OCI-LY7 (cell line): ENCODE measurements at regions not wholly inside any gene's neighbourhood (a gene's known extent, or its start where the extent isn't known, plus 50 kb on each side); places are given as distances from the start of the nearest gene placed in this dataset.

Experiments
- BruUV-seq: library from RNA; stranded (reverse); fragments of 400-500 nt; replicated peaks from 2 replicates; lab custom pipeline; 2021; lab: Mats Ljungman, UMichigan
- CTCF ChIA-PET: fragments of 300-600 bp; sonication (Branson Sonifier 250); formaldehyde crosslinking; loops from one replicate; lab custom pipeline; 2022; ENCODE audit warnings: antibody characterized with exemption; ENCODE audit not compliant: unreplicated experiment; lab: Charles Lee
- POLR2A ChIA-PET: fragments of 300-600 bp; sonication (Branson Sonifier 250); formaldehyde crosslinking; loops from one replicate; lab custom pipeline; 2022; ENCODE audit warnings: antibody characterized with exemption; lab: Charles Lee
- DNase-seq: peaks from one replicate; pipeline ENCODE4 v3.0.0-alpha.2; 2015; ENCODE audit warnings: low spot score
- H2AFZ ChIP-seq: fragments of 200-600 bp; sonication (generic), shearing (Covaris generic); 2 replicates; pipeline ENCODE4 v1.6.1; 2014; ENCODE audit warnings: mild to moderate bottlenecking, antibody characterized with exemption, low read length, moderate library complexity
- H3K27ac ChIP-seq: fragments of 200-600 bp; sonication (generic); 2 replicates; pipeline ENCODE4 v1.5.1; 2014; ENCODE audit warnings: mixed run types, low read depth, mild to moderate bottlenecking, moderate library complexity, low read length, inconsistent platforms; ENCODE audit not compliant: poor library complexity, severe bottlenecking
- H3K36me3 ChIP-seq: fragments of 200-600 bp; sonication (generic); 2 replicates; pipeline ENCODE4 v1.6.1; 2014; ENCODE audit warnings: mild to moderate bottlenecking, antibody characterized with exemption, low read length, moderate library complexity, mixed read lengths; ENCODE audit not compliant: insufficient read depth
- H3K4me1 ChIP-seq: fragments of 200-600 bp; sonication (generic); 2 replicates; pipeline ENCODE4 v1.5.1; 2014; ENCODE audit warnings: mild to moderate bottlenecking, low read length; ENCODE audit not compliant: insufficient read depth, poor library complexity, severe bottlenecking
- H3K4me2 ChIP-seq: fragments of 200-600 bp; sonication (generic); 2 replicates; pipeline ENCODE4 v1.6.1; 2014; ENCODE audit warnings: mild to moderate bottlenecking, low read length
- H3K4me3 ChIP-seq: fragments of 200-600 bp; sonication (generic); 2 replicates; pipeline ENCODE4 v1.5.1; 2014; ENCODE audit warnings: mild to moderate bottlenecking, low read depth, low read length; ENCODE audit not compliant: poor library complexity, severe bottlenecking
- H3K79me2 ChIP-seq: fragments of 200-600 bp; sonication (generic); 2 replicates; pipeline ENCODE4 v1.6.1; 2016; ENCODE audit warnings: low read depth, mild to moderate bottlenecking, low read length, moderate library complexity, mixed read lengths; ENCODE audit not compliant: insufficient read depth
- H3K9me2 ChIP-seq: fragments of 200-600 bp; sonication (generic); 2 replicates; pipeline ENCODE4 v1.6.1; 2016; ENCODE audit warnings: mild to moderate bottlenecking, low read length, mixed read lengths; ENCODE audit not compliant: insufficient read depth
- H3K9me3 ChIP-seq: fragments of 200-600 bp; sonication (generic); 2 replicates; pipeline ENCODE4 v1.6.1; 2014; ENCODE audit warnings: mild to moderate bottlenecking, mixed run types, low read length, mixed read lengths
- H4K20me1 ChIP-seq: fragments of 200-600 bp; sonication (generic); 2 replicates; pipeline ENCODE4 v1.6.1; 2014; ENCODE audit warnings: mild to moderate bottlenecking, antibody characterized with exemption, low read length, moderate library complexity, mixed read lengths; ENCODE audit not compliant: insufficient read depth
- EZH2phosphoT487 ChIP-seq: fragments of 200-600 bp; sonication (generic); IDR thresholded peaks from 2 replicates; pipeline ENCODE4 v1.6.1; 2018; ENCODE audit warnings: low read depth, borderline replicate concordance, mild to moderate bottlenecking, mixed run types, antibody characterized with exemption, low read length, moderate library complexity, mixed read lengths
- intact Hi-C: fragments of 100-400 bp; cut with micrococcal nuclease; formaldehyde crosslinking; loops from one replicate; pipeline ENCODE4 v1.10.0; 2022; ENCODE audit not compliant: unreplicated experiment
- TF ChIP-seq, protein P1 (sequence below): fragments of 200-600 bp; sonication (generic); conservative IDR thresholded peaks from 2 replicates; pipeline ENCODE4 v1.5.1; 2014; ENCODE audit warnings: mild to moderate bottlenecking, antibody characterized with exemption, low read length, moderate library complexity, mixed read lengths

DNA sequence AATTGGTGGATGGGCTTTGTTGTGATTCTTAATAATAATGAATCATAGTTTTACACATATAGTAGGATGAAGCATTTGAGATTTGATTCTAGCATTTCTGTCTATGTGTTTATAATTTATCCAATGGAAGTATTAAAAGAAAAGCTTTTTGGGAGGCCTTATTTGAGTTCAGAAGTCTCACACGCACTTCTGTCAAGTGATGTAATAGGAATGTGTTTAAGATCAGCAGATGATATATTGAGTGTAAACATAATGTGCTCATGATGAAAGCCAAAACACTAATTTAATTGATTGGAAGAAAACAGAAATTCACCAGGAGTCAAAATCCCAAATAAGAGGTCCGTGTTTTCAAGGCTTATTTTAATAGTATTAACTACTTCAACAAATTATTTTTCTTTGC lies 435.6 kb upstream of the HSF2 start:
- no peak overlapping the region for H3K4me2 ChIP-seq
- H3K4me1 ChIP-seq: no peaks in the 10 kb centered on the region
- no TSS peak for BruUV-seq
- TF ChIP-seq, protein P1, sequence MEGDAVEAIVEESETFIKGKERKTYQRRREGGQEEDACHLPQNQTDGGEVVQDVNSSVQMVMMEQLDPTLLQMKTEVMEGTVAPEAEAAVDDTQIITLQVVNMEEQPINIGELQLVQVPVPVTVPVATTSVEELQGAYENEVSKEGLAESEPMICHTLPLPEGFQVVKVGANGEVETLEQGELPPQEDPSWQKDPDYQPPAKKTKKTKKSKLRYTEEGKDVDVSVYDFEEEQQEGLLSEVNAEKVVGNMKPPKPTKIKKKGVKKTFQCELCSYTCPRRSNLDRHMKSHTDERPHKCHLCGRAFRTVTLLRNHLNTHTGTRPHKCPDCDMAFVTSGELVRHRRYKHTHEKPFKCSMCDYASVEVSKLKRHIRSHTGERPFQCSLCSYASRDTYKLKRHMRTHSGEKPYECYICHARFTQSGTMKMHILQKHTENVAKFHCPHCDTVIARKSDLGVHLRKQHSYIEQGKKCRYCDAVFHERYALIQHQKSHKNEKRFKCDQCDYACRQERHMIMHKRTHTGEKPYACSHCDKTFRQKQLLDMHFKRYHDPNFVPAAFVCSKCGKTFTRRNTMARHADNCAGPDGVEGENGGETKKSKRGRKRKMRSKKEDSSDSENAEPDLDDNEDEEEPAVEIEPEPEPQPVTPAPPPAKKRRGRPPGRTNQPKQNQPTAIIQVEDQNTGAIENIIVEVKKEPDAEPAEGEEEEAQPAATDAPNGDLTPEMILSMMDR: no peak
- no peak for TF ChIP-seq EZH2phosphoT487
- no peaks in the 10 kb centered on the region for H3K9me3 ChIP-seq
- no peak for DNase-seq
- H4K20me1 ChIP-seq: no peaks in the 10 kb centered on the region
- H3K4me3 ChIP-seq: no peak overlapping the region
- ChIA-PET CTCF (no interaction called here), POLR2A (no interaction called here)
- no peak overlapping the region for H2AFZ ChIP-seq
- H3K79me2 ChIP-seq: no peaks in the 10 kb centered on the region
- no peak overlapping the region for H3K27ac ChIP-seq
- intact Hi-C loops: no loop called here
- no peaks in the 10 kb centered on the region for H3K36me3 ChIP-seq
- H3K9me2 ChIP-seq: no peaks in the 10 kb centered on the region

DNA sequence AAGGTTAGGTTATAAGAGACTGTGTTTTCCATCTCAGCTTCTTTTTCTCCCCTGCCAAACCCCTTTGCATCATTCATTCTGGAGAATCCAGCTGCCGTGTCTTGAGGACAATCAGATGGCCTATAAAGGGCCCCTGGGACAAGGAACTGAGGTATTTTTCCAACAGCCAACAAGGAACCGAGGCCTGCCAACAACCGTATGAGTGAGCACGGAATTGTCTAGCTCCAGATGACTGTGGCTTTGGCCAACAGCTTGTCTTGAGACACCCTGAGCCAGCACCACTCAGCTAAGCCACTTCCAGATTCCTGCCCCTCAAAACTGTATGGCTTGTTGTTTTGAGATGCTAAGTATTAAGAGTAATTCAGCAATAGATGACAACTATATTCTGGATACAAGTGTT lies 433.7 kb upstream of the HSF2 start:
- no peak for TF ChIP-seq EZH2phosphoT487
- Histone ChIP-seq H3K9me3 (no peaks in the 10 kb centered on the region), H3K4me3 (no peak overlapping the region), H3K4me2 (no peak overlapping the region), H3K79me2 (no peaks in the 10 kb centered on the region), H3K9me2 (no peaks in the 10 kb centered on the region), H4K20me1 (no peaks in the 10 kb centered on the region), H3K4me1 (no peaks in the 10 kb centered on the region), H2AFZ (no peak overlapping the region), H3K36me3 (no peaks in the 10 kb centered on the region), H3K27ac (no peak overlapping the region)
- no TSS peak for BruUV-seq
- no peak for DNase-seq
- ChIA-PET CTCF (no interaction called here), POLR2A (interaction anchor here (0.6 kb wide), 1 partner anchor 30 kb away, joined by 4 read pairs; no protein-coding TSS in a partner anchor)
- intact Hi-C loops: no loop called here

DNA sequence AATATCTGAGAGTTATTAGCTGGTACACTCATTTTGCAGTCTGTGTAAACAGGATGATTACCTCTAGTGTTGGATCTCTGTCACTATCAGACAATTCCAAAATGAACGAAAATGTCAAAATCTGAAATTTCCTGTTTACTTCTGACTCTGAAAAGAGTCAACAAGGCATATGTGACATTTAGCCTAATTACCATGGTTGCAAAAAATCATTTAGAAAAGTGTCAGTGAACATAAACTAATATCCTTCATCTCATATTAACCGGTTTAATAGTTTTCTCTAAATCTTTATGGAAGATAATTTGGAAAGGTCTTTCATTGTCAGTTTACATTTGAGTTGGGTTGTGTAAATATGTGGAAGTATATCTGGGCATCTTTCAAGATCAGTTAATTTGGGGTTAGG lies 431.8 kb upstream of the HSF2 start:
- no TSS peak for BruUV-seq
- TF ChIP-seq EZH2phosphoT487: no peak
- TF ChIP-seq, protein P1: no peak
- H3K4me2 ChIP-seq: no peak overlapping the region
- CTCF ChIA-PET: no interaction called here
- intact Hi-C loops: no loop called here
- H3K4me3 ChIP-seq: no peak overlapping the region
- DNase-seq: no peak
- no peaks in the 10 kb centered on the region for H3K4me1 ChIP-seq
- no peaks in the 10 kb centered on the region for H4K20me1 ChIP-seq
- H3K36me3 ChIP-seq: no peaks in the 10 kb centered on the region
- no peak overlapping the region for H3K27ac ChIP-seq
- no peaks in the 10 kb centered on the region for H3K9me3 ChIP-seq
- POLR2A ChIA-PET: no interaction called here
- no peak overlapping the region for H2AFZ ChIP-seq
- no peaks in the 10 kb centered on the region for H3K79me2 ChIP-seq
- H3K9me2 ChIP-seq: no peaks in the 10 kb centered on the region
